CD14-positive monocyte (primary cell): ENCODE measurements at regions not wholly inside any gene's neighbourhood (a gene's known extent, or its start where the extent isn't known, plus 50 kb on each side); places are given as distances from the start of the nearest gene placed in this dataset.

Experiments
- DNase-seq, 3 donors: peaks; one replicate each; pipeline ENCODE4 v3.0.0-alpha.2; 2011 to 2022
- H2AFZ ChIP-seq: 2 replicates; pipeline ENCODE4 v1.6.0; 2012; ENCODE audit warnings: mild to moderate bottlenecking, low read depth, low read length, inconsistent platforms; ENCODE audit not compliant: insufficient read depth, poor library complexity, severe bottlenecking
- H3K27ac ChIP-seq, 2 donors: 1 replicate in 1 of 2; 2 replicates in 1 of 2; pipeline ENCODE4 v1.5.1; 2012 to 2013; ENCODE audit warnings: low read length in 2 of 2, control low read depth in 1 of 2, inconsistent platforms in 1 of 2, low read depth in 1 of 2, mild to moderate bottlenecking in 1 of 2
- H3K27me3 ChIP-seq, 2 donors: one replicate each; pipeline versions ENCODE4 v1.6.0 to v1.6.1; 2011 to 2013; ENCODE audit warnings: low read length in 2 of 2; ENCODE audit not compliant: control insufficient read depth in 2 of 2, insufficient read depth in 2 of 2
- H3K36me3 ChIP-seq, 2 donors: replicated peaks in 1 of 2; 1 replicate in 1 of 2; 2 replicates in 1 of 2; pipeline versions ENCODE4 v1.5.1 to v1.6.1; 2012 to 2013; ENCODE audit warnings: low read length in 2 of 2, control low read depth in 1 of 2, inconsistent platforms in 1 of 2, mild to moderate bottlenecking in 1 of 2; ENCODE audit not compliant: insufficient read depth in 2 of 2, control insufficient read depth in 1 of 2
- H3K4me1 ChIP-seq, 2 donors: 1 replicate in 1 of 2; 2 replicates in 1 of 2; pipeline versions ENCODE4 v1.5.1 to v1.6.1; 2012 to 2013; ENCODE audit warnings: low read length in 2 of 2, control low read depth in 1 of 2, inconsistent platforms in 1 of 2, mild to moderate bottlenecking in 1 of 2, moderate library complexity in 1 of 2; ENCODE audit not compliant: insufficient read depth in 2 of 2, control insufficient read depth in 1 of 2
- H3K4me2 ChIP-seq: replicated peaks from 2 replicates; pipeline ENCODE3; 2012; ENCODE audit warnings: low read length, moderate library complexity, mild to moderate bottlenecking; ENCODE audit not compliant: poor library complexity, severe bottlenecking; ENCODE audit errors: extremely low read depth
- H3K4me3 ChIP-seq, 3 experiments: fragments of 200-600 bp in 1 of 3; sonication (generic) in 1 of 3; replicated peaks in 1 of 3; 1 replicate in 2 of 3; 2 replicates in 1 of 3; pipeline ENCODE4 v1.5.1; 2011 to 2013; ENCODE audit warnings: low read length in 3 of 3, mild to moderate bottlenecking in 3 of 3, control low read depth in 2 of 3, low read depth in 2 of 3, inconsistent platforms in 1 of 3, moderate library complexity in 1 of 3
- H3K79me2 ChIP-seq: 2 replicates; pipeline ENCODE4 v1.6.0; 2012; ENCODE audit warnings: mild to moderate bottlenecking, control low read depth, inconsistent platforms, low read length, moderate library complexity; ENCODE audit not compliant: insufficient read depth
- H3K9ac ChIP-seq: 2 replicates; pipeline ENCODE4 v1.6.0; 2017; ENCODE audit warnings: low read length, mild to moderate bottlenecking; ENCODE audit not compliant: insufficient read depth, poor library complexity, severe bottlenecking
- H3K9me3 ChIP-seq, 2 donors: replicated peaks in 1 of 2; 1 replicate in 1 of 2; 2 replicates in 1 of 2; pipeline versions ENCODE4 v1.5.1 to v1.6.1; 2012 to 2013; ENCODE audit warnings: low read length in 2 of 2, control low read depth in 1 of 2; ENCODE audit not compliant: control insufficient read depth in 1 of 2, insufficient read depth in 1 of 2
- H4K20me1 ChIP-seq: 2 replicates; pipeline ENCODE4 v1.6.0; 2012; ENCODE audit warnings: mild to moderate bottlenecking, low read length, control low read depth, moderate library complexity; ENCODE audit not compliant: insufficient read depth
- H3K27ac Mint-ChIP-seq, 7 donors: one replicate each; pipeline ENCODE4 v1.8.0; 2020; ENCODE audit warnings: mild to moderate bottlenecking in 7 of 7, mixed read lengths in 7 of 7, moderate library complexity in 6 of 7, inconsistent platforms in 2 of 7
- H3K27me3 Mint-ChIP-seq, 3 donors: one replicate each; pipeline ENCODE4 v1.8.0; 2021 to 2022; ENCODE audit warnings: low read depth in 3 of 3, mild to moderate bottlenecking in 3 of 3, mixed read lengths in 3 of 3, moderate library complexity in 3 of 3, inconsistent platforms in 1 of 3
- H3K36me3 Mint-ChIP-seq, 2 donors: one replicate each; pipeline ENCODE4 v1.8.0; 2020; ENCODE audit warnings: mixed read lengths in 2 of 2, inconsistent platforms in 1 of 2, mild to moderate bottlenecking in 1 of 2
- H3K4me1 Mint-ChIP-seq: one replicate; pipeline ENCODE4 v1.8.0; 2020; ENCODE audit warnings: mild to moderate bottlenecking, mixed read lengths
- H3K4me3 Mint-ChIP-seq, 2 donors: one replicate each; pipeline ENCODE4 v1.8.0; 2020; ENCODE audit warnings: mild to moderate bottlenecking in 2 of 2, mixed read lengths in 2 of 2, moderate library complexity in 1 of 2
- H3K9me3 Mint-ChIP-seq, 7 donors: one replicate each; pipeline ENCODE4 v1.8.0; 2020 to 2022; ENCODE audit warnings: mixed read lengths in 7 of 7, mild to moderate bottlenecking in 6 of 7, moderate library complexity in 6 of 7, inconsistent platforms in 2 of 7
- WGBS: methylation state at CpG from one replicate; pipeline ENCODE4 v1.1.5; 2013; ENCODE audit warnings: missing lambda C conversion rate; ENCODE audit not compliant: insufficient coverage; 5-methylcytosine and 5-hydroxymethylcytosine counted together
- intact Hi-C, 2 donors: fragments of 100-400 bp; cut with micrococcal nuclease; formaldehyde crosslinking; loops; one replicate each; pipeline versions ENCODE4 v1.15.0 to v1.15.1; 2023
- TF ChIP-seq, protein P1 (sequence below): fragments of 200-600 bp; IDR thresholded peaks from one replicate; pipeline ENCODE4 v1.8.0; 2022; ENCODE audit warnings: antibody characterized with exemption, mild to moderate bottlenecking

DNA sequence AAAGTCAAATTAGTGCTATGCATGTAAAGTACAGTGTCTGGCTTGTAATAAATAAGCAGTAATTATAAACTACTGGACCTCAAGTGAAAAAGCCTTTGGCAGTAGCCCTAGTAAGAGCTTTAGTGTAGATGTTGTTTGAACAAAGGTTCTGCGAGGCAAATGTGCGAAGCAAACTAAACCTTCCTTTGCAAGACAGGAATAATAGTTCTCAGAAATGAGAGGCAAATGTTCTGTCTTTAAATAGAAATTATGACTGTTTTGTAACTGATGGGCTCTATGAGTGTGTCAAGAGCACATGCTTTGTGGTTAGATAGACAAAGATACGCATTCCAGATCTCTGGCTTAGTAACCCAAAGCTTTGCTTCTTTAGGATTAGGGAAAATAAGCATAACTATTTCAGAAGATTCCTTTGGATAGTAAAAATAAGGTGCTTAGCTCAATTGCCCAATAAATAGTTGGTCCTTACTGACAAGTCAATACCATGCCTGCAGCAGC lies 169.2 kb upstream of the CDC14C start:
- Mint-ChIP-seq H3K27me3 (peaks cover 0 to 2% (median 1%) of the 10 kb centered on the region in 3 donors), H3K4me3 (no peak overlapping the region), H3K36me3 (no peaks in the 10 kb centered on the region), H3K27ac (no peak overlapping the region), H3K4me1 (no peaks in the 10 kb centered on the region), H3K9me3 (peaks cover 0 to 3% (median 2%) of the 10 kb centered on the region in 7 donors)
- Histone ChIP-seq H3K4me3 (no peak overlapping the region), H3K9me3 (no peaks in the 10 kb centered on the region), H4K20me1 (no peaks in the 10 kb centered on the region), H3K36me3 (no peaks in the 10 kb centered on the region), H3K9ac (no peak overlapping the region), H2AFZ (no peak overlapping the region), H3K27ac (no peak overlapping the region), H3K79me2 (no peaks in the 10 kb centered on the region), H3K27me3 (no peaks in the 10 kb centered on the region), H3K4me1 (no peaks in the 10 kb centered on the region), H3K4me2 (no peak overlapping the region)
- intact Hi-C loops: no loop called here
- TF ChIP-seq, protein P1, sequence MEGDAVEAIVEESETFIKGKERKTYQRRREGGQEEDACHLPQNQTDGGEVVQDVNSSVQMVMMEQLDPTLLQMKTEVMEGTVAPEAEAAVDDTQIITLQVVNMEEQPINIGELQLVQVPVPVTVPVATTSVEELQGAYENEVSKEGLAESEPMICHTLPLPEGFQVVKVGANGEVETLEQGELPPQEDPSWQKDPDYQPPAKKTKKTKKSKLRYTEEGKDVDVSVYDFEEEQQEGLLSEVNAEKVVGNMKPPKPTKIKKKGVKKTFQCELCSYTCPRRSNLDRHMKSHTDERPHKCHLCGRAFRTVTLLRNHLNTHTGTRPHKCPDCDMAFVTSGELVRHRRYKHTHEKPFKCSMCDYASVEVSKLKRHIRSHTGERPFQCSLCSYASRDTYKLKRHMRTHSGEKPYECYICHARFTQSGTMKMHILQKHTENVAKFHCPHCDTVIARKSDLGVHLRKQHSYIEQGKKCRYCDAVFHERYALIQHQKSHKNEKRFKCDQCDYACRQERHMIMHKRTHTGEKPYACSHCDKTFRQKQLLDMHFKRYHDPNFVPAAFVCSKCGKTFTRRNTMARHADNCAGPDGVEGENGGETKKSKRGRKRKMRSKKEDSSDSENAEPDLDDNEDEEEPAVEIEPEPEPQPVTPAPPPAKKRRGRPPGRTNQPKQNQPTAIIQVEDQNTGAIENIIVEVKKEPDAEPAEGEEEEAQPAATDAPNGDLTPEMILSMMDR: no peak
- WGBS: 83% methylated on average over 1 of the region's 3 CpGs
- no peak for DNase-seq

DNA sequence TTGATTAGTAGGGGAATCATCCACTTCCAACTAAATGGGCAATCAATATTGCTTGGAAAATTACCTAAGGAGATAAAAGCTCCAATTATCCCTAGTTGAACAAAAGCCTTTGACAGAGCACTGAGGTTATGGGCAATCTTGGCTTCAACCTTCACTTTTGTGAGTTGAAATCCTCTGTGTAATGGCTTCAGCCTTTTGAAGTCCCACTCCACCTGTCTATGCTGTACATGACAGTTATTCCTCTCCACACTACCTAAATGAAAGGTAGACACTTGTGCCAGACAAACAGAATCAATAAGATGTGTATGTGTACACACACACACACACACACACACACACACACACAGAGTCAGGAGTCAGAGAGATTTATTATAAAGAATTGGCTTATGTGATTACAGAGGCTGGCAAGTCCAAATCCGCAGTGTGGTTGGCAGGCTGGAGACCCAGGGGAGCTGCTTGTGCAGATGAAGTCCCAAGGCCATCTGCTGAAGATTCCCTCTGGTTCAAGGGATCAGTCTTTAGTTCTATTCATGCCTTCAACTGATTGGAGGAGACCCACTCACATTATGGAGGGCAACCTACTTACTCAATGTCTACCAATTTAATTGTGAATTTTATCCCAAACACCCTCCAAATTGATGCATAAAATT lies 164.8 kb upstream of the CDC14C start:
- H3K9me3 Mint-ChIP-seq: peaks cover 0 to 5% (median 2%) of the 10 kb centered on the region in 7 donors
- peaks cover 0 to 4% (median 2%) of the 10 kb centered on the region in 3 donors for H3K27me3 Mint-ChIP-seq
- H3K4me1 Mint-ChIP-seq: no peaks in the 10 kb centered on the region
- H3K9me3 ChIP-seq: no peaks in the 10 kb centered on the region
- H3K4me2 ChIP-seq: no peak overlapping the region
- no peak overlapping the region for H3K27ac ChIP-seq
- no peaks in the 10 kb centered on the region for H3K36me3 Mint-ChIP-seq
- H2AFZ ChIP-seq: no peak overlapping the region
- H3K27me3 ChIP-seq: no peaks in the 10 kb centered on the region
- H4K20me1 ChIP-seq: no peaks in the 10 kb centered on the region
- H3K27ac Mint-ChIP-seq: no peak overlapping the region
- no peaks in the 10 kb centered on the region for H3K79me2 ChIP-seq
- no peak overlapping the region for H3K9ac ChIP-seq
- no peaks in the 10 kb centered on the region for H3K36me3 ChIP-seq
- no peaks in the 10 kb centered on the region for H3K4me1 ChIP-seq
- no peak overlapping the region for H3K4me3 ChIP-seq
- intact Hi-C loops: no loop called here
- no CpG with 5 or more reads among the region's 1 CpG for WGBS
- TF ChIP-seq, protein P1: no peak
- no peak for DNase-seq
- no peak overlapping the region for H3K4me3 Mint-ChIP-seq
